Retina (tissue), 1 donor: ENCODE measurements at regions not wholly inside any gene's neighbourhood (a gene's known extent, or its start where the extent isn't known, plus 50 kb on each side); places are given as distances from the start of the nearest gene placed in this dataset.

Experiments used
- DNase-seq: peaks from one replicate; pipeline ENCODE4 v3.0.0-alpha.2; 2016

- DNase-seq, result no peak
These were observed 109.4 kb upstream of the GPRIN3 start for GRCh38 chr4:89416960-89417359.

GRCh38 chr4:89413518-89413917 lies 105.9 kb upstream of the GPRIN3 start:
- no peak for DNase-seq

- DNase-seq, result no peak
These were observed 104.1 kb upstream of the GPRIN3 start for GRCh38 chr4:89411539-89412309.

GRCh38 chr4:89410687-89411086 lies 103.1 kb upstream of the GPRIN3 start:
- DNase-seq, result no peak

GRCh38 chr4:89404530-89404929 lies 96.9 kb upstream of the GPRIN3 start:
- DNase-seq, result no peak

- DNase-seq, result no peak
These were observed 96.2 kb upstream of the GPRIN3 start for GRCh38 chr4:89403826-89404225.

GRCh38 chr4:89400287-89401035 lies 92.9 kb upstream of the GPRIN3 start:
- no peak for DNase-seq

GRCh38 chr4:89398644-89399043 lies 91.0 kb upstream of the GPRIN3 start:
- no peak for DNase-seq

GRCh38 chr4:89398146-89398545 lies 90.5 kb upstream of the GPRIN3 start:
- no peak for DNase-seq

- no peak for DNase-seq
These were observed 89.8 kb upstream of the GPRIN3 start for GRCh38 chr4:89397441-89397840.

- DNase-seq, result no peak
These were observed 74.8 kb upstream of the GPRIN3 start for GRCh38 chr4:89382439-89382838.

- no peak for DNase-seq
These were observed 73.4 kb upstream of the GPRIN3 start for GRCh38 chr4:89380980-89381379.

- DNase-seq, result no peak
These were observed 72.0 kb upstream of the GPRIN3 start for GRCh38 chr4:89379511-89380044.

GRCh38 chr4:89373394-89373793 lies 65.8 kb upstream of the GPRIN3 start:
- no peak for DNase-seq

- DNase-seq, result no peak
These were observed 64.0 kb upstream of the GPRIN3 start for GRCh38 chr4:89371614-89372013.

- DNase-seq, result no peak
These were observed 62.0 kb upstream of the GPRIN3 start for GRCh38 chr4:89369581-89369980.

GRCh38 chr4:89368861-89369260 lies 61.3 kb upstream of the GPRIN3 start:
- DNase-seq, result no peak

GRCh38 chr4:89365776-89366175 lies 58.2 kb upstream of the GPRIN3 start:
- no peak for DNase-seq

GRCh38 chr4:89365375-89365774 lies 57.8 kb upstream of the GPRIN3 start:
- DNase-seq, result no peak

GRCh38 chr4:89364541-89364940 lies 56.9 kb upstream of the GPRIN3 start:
- DNase-seq, result no peak

GRCh38 chr4:89363786-89364185 lies 56.2 kb upstream of the GPRIN3 start:
- no peak for DNase-seq

GRCh38 chr4:89358935-89359638 lies 51.5 kb upstream of the GPRIN3 start:
- DNase-seq, result no peak

- DNase-seq, result no peak
These were observed 50.2 kb upstream of the GPRIN3 start for GRCh38 chr4:89357787-89358186.
